Stimulated activated naive B cell treated with anti-CD40 and anti-IgM and Interleukin-4, amounts not matched to agents 10 μg/mL and 1 μg/mL and 100 μg/mL, for 72 hours (primary cell): ENCODE measurements at regions not wholly inside any gene's neighbourhood (a gene's known extent, or its start where the extent isn't known, plus 50 kb on each side); places are given as distances from the start of the nearest gene placed in this dataset.

ENCODE experiments used
- ATAC-seq, 2 donors: fragments of 150-1000 bp; cut with Tn5 transposase; replicated peaks; 2 replicates each; pipeline ENCODE4 v1.10.0; 2021; ENCODE audit warnings: moderate library complexity in 1 of 2
- DNase-seq: peaks from one replicate; pipeline ENCODE4 v3.0.0; 2021
- H3K27ac Mint-ChIP-seq: one replicate; pipeline ENCODE4 v1.8.0; 2022; ENCODE audit warnings: mild to moderate bottlenecking, mixed read lengths
- H3K27me3 Mint-ChIP-seq, 2 donors: one replicate each; pipeline ENCODE4 v1.8.0; 2022; ENCODE audit warnings: mixed read lengths in 2 of 2
- H3K36me3 Mint-ChIP-seq, 2 donors: one replicate each; pipeline ENCODE4 v1.8.0; 2022; ENCODE audit warnings: mixed read lengths in 2 of 2, mild to moderate bottlenecking in 1 of 2
- H3K4me1 Mint-ChIP-seq, 2 donors: one replicate each; pipeline ENCODE4 v1.8.0; 2022; ENCODE audit warnings: mixed read lengths in 2 of 2, mild to moderate bottlenecking in 1 of 2
- H3K4me3 Mint-ChIP-seq, 2 donors: one replicate each; pipeline ENCODE4 v1.8.0; 2022; ENCODE audit warnings: mild to moderate bottlenecking in 2 of 2, mixed read lengths in 2 of 2, moderate library complexity in 1 of 2
- H3K9me3 Mint-ChIP-seq, 2 donors: one replicate each; pipeline ENCODE4 v1.8.0; 2022; ENCODE audit warnings: mixed read lengths in 2 of 2, mild to moderate bottlenecking in 1 of 2

- Mint-ChIP-seq H3K27ac (no peak overlapping the region), H3K27me3 (peaks cover 7 to 8% of the 10 kb centered on the region in 2 donors), H3K36me3 (no peaks in the 10 kb centered on the region), H3K4me1 (no peaks in the 10 kb centered on the region), H3K9me3 (peaks cover 4 to 5% of the 10 kb centered on the region in 2 donors), H3K4me3 (no peak overlapping the region)
- DNase-seq: no peak
- no peak for ATAC-seq
These were observed 53.4 kb downstream of the MC4R start for GRCh38 chr18:60319129-60319528.

- no peaks in the 10 kb centered on the region for H3K4me1 Mint-ChIP-seq
- DNase-seq (no peak), ATAC-seq (no peak)
- peaks cover 2 to 4% of the 10 kb centered on the region in 2 donors for H3K9me3 Mint-ChIP-seq
- H3K27me3 Mint-ChIP-seq: no peaks in the 10 kb centered on the region
- no peak overlapping the region for H3K4me3 Mint-ChIP-seq
- H3K36me3 Mint-ChIP-seq: no peaks in the 10 kb centered on the region
- no peak overlapping the region for H3K27ac Mint-ChIP-seq
These were observed 60.8 kb downstream of the MC4R start for GRCh38 chr18:60311676-60312360.

GRCh38 chr18:60295674-60296073 is 76.9 kb downstream of the MC4R start:
- Mint-ChIP-seq H3K27ac (no peak overlapping the region), H3K27me3 (no peaks in the 10 kb centered on the region), H3K36me3 (no peaks in the 10 kb centered on the region), H3K9me3 (no peaks in the 10 kb centered on the region), H3K4me1 (no peaks in the 10 kb centered on the region), H3K4me3 (no peak overlapping the region)
- DNase-seq (no peak), ATAC-seq (no peak)

GRCh38 chr18:60292186-60292585 is 80.4 kb downstream of the MC4R start:
- no peaks in the 10 kb centered on the region for H3K4me1 Mint-ChIP-seq
- ATAC-seq (no peak), DNase-seq (no peak)
- H3K27ac Mint-ChIP-seq: no peak overlapping the region
- no peaks in the 10 kb centered on the region for H3K9me3 Mint-ChIP-seq
- no peak overlapping the region for H3K4me3 Mint-ChIP-seq
- H3K27me3 Mint-ChIP-seq: no peaks in the 10 kb centered on the region
- no peaks in the 10 kb centered on the region for H3K36me3 Mint-ChIP-seq

- Mint-ChIP-seq H3K9me3 (no peaks in the 10 kb centered on the region), H3K4me3 (no peak overlapping the region), H3K27ac (no peak overlapping the region), H3K36me3 (no peaks in the 10 kb centered on the region), H3K27me3 (no peaks in the 10 kb centered on the region), H3K4me1 (no peaks in the 10 kb centered on the region)
- ATAC-seq (no peak), DNase-seq (no peak)
These were observed 93.2 kb downstream of the MC4R start for GRCh38 chr18:60279391-60279790.

GRCh38 chr18:60277855-60278480 is 94.6 kb downstream of the MC4R start:
- Mint-ChIP-seq H3K36me3 (no peaks in the 10 kb centered on the region), H3K4me3 (no peak overlapping the region), H3K9me3 (peaks cover 2 to 4% of the 10 kb centered on the region in 2 donors), H3K4me1 (no peaks in the 10 kb centered on the region), H3K27ac (no peak overlapping the region), H3K27me3 (no peaks in the 10 kb centered on the region)
- DNase-seq (no peak), ATAC-seq (no peak)

GRCh38 chr18:60267391-60268058 is 105.0 kb downstream of the MC4R start:
- no peak overlapping the region for H3K27ac Mint-ChIP-seq
- ATAC-seq (no peak), DNase-seq (no peak)
- peaks cover 3 to 8% of the 10 kb centered on the region in 2 donors for H3K9me3 Mint-ChIP-seq
- no peaks in the 10 kb centered on the region for H3K36me3 Mint-ChIP-seq
- H3K4me1 Mint-ChIP-seq: no peaks in the 10 kb centered on the region
- no peak overlapping the region for H3K4me3 Mint-ChIP-seq
- peaks cover 7% of the 10 kb centered on the region in 2 donors for H3K27me3 Mint-ChIP-seq

- Mint-ChIP-seq H3K36me3 (no peaks in the 10 kb centered on the region), H3K9me3 (peaks cover 3 to 8% of the 10 kb centered on the region in 2 donors), H3K27me3 (peaks cover 7% of the 10 kb centered on the region in 2 donors), H3K27ac (no peak overlapping the region), H3K4me3 (no peak overlapping the region), H3K4me1 (no peaks in the 10 kb centered on the region)
- DNase-seq (no peak), ATAC-seq (no peak)
These were observed 106.0 kb downstream of the MC4R start for GRCh38 chr18:60266558-60266957.

- H3K36me3 Mint-ChIP-seq: no peaks in the 10 kb centered on the region
- no peak overlapping the region for H3K4me3 Mint-ChIP-seq
- peaks cover 3 to 7% of the 10 kb centered on the region in 2 donors for H3K4me1 Mint-ChIP-seq
- peaks cover 0 to 3% of the 10 kb centered on the region in 2 donors for H3K9me3 Mint-ChIP-seq
- peaks cover 12 to 13% of the 10 kb centered on the region in 2 donors for H3K27me3 Mint-ChIP-seq
- peak; percentile 78 to 85 for ATAC-seq
- DNase-seq: no peak
- H3K27ac Mint-ChIP-seq: no peak overlapping the region
These were observed 113.4 kb downstream of the MC4R start for GRCh38 chr18:60259052-60259681.

GRCh38 chr18:60249388-60249787 is 123.2 kb downstream of the MC4R start:
- Mint-ChIP-seq H3K36me3 (no peaks in the 10 kb centered on the region), H3K27ac (no peak overlapping the region), H3K9me3 (no peaks in the 10 kb centered on the region), H3K4me1 (peaks cover 14 to 29% of the 10 kb centered on the region in 2 donors), H3K27me3 (peaks cover 12 to 25% of the 10 kb centered on the region in 2 donors), H3K4me3 (no peak overlapping the region)
- ATAC-seq: peak in 1 of 2 donors; percentile 16
- DNase-seq: no peak

- Mint-ChIP-seq H3K27me3 (peaks cover 12 to 25% of the 10 kb centered on the region in 2 donors), H3K9me3 (no peaks in the 10 kb centered on the region), H3K36me3 (no peaks in the 10 kb centered on the region), H3K27ac (no peak overlapping the region), H3K4me3 (no peak overlapping the region), H3K4me1 (peaks cover 14 to 29% of the 10 kb centered on the region in 2 donors)
- ATAC-seq: peak; percentile 63 to 68
- DNase-seq: no peak
These were observed 123.9 kb downstream of the MC4R start for GRCh38 chr18:60248336-60249330.

GRCh38 chr18:60247103-60247502 is 125.5 kb downstream of the MC4R start:
- Mint-ChIP-seq H3K36me3 (no peaks in the 10 kb centered on the region), H3K27me3 (peaks cover 14 to 35% of the 10 kb centered on the region in 2 donors), H3K4me1 (peaks cover 14 to 29% of the 10 kb centered on the region in 2 donors), H3K27ac (no peak overlapping the region), H3K9me3 (no peaks in the 10 kb centered on the region), H3K4me3 (no peak overlapping the region)
- DNase-seq: no peak
- ATAC-seq: peak; percentile 58

GRCh38 chr18:60246606-60247005 is 126.0 kb downstream of the MC4R start:
- Mint-ChIP-seq H3K4me1 (peaks cover 14 to 29% of the 10 kb centered on the region in 2 donors), H3K27ac (no peak overlapping the region), H3K36me3 (no peaks in the 10 kb centered on the region), H3K4me3 (no peak overlapping the region), H3K27me3 (peaks cover 14 to 37% of the 10 kb centered on the region in 2 donors), H3K9me3 (no peaks in the 10 kb centered on the region)
- ATAC-seq: peak; percentile 39 to 47
- no peak for DNase-seq
